Left ventricle myocardium inferior (tissue), 1 donor: ENCODE measurements at regions not wholly inside any gene's neighbourhood (a gene's known extent, or its start where the extent isn't known, plus 50 kb on each side); places are given as distances from the start of the nearest gene placed in this dataset.
"Not testable (repeated sequence)": the region's sequence is repeated elsewhere in the genome, so short reads cannot be mapped to it uniquely, and the experiment has no call there.

Source experiments
- DNase-seq: peaks from one replicate; pipeline ENCODE4 v3.0.0-alpha.2; 2020
- H3K27ac ChIP-seq: fragments of 200-600 bp; replicated peaks from 2 replicates; pipeline ENCODE4 v1.8.0; 2021
- H3K27me3 ChIP-seq: fragments of 200-600 bp; 2 replicates; pipeline ENCODE4 v1.8.0; 2021; ENCODE audit warnings: low read depth
- H3K36me3 ChIP-seq: fragments of 200-600 bp; 2 replicates; pipeline ENCODE4 v1.8.0; 2021
- H3K4me1 ChIP-seq: fragments of 200-600 bp; 2 replicates; pipeline ENCODE4 v1.8.0; 2021
- H3K4me3 ChIP-seq: fragments of 200-600 bp; 2 replicates; pipeline ENCODE4 v1.8.0; 2021; ENCODE audit warnings: mild to moderate bottlenecking, moderate library complexity
- H3K9me3 ChIP-seq: fragments of 200-600 bp; replicated peaks from 2 replicates; pipeline ENCODE4 v1.8.0; 2021
- CTCF ChIP-seq: fragments of 200-600 bp; IDR thresholded peaks from 2 replicates; pipeline ENCODE4 v1.8.0; 2021; ENCODE audit warnings: antibody characterized with exemption, mild to moderate bottlenecking, borderline replicate concordance
- intact Hi-C: fragments of 100-400 bp; cut with micrococcal nuclease; formaldehyde crosslinking; loops from one replicate; pipeline ENCODE4 v1.11.0; 2022
- donor health status: DM: no; HTN: yes; CAD: no; lungs with severe emphysema.

DNA sequence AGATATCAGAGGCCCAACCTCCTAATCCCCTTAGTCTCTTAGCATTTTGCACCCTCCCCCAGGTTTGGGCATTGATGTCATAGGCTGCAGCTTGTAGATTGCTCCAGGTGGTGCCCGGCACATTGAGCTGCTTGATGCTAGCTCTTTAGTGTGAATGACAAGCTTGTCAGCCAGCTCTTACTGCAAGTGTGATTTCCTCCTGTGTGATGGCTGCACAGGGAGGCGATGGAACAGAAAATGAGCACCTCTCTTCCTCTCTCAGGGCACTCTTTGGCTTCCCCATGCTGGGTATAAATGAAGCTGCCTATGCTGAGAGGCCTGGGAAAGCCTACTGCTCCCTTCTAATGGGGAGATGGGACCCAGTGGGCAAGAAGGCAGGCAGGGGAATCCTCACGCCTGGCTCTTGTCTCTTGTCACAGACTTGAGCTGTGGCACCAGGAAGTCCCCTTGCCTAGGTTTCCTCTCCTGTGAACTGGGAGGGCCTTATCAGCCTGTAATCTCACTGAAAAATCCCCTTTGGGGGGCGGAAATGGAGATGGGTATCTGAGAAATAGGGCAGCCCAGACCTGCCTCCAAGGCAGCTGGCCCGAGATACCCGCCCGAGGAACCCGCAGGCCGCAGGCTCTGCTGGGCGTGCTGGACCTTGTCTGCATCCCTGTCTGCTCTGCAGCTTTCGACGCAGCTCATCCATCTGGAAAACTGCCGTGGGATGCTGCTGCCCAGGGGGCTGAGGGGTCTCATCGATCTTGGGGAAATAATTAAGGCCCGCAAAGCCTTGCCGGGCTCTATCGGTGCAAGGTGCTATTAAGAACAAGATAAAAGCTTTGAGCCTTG is 163.5 kb upstream of the CXCR4 start:
- H3K36me3 ChIP-seq, result no peaks in the 10 kb centered on the region
- no peak overlapping the region for H3K4me3 ChIP-seq
- no peak overlapping the region for H3K27ac ChIP-seq
- intact Hi-C loops, result no loop called here
- H3K4me1 ChIP-seq, result no peaks in the 10 kb centered on the region
- no peak for TF ChIP-seq CTCF
- DNase-seq, result no peak
- no peaks in the 10 kb centered on the region for H3K9me3 ChIP-seq
- peaks cover 18% of the 10 kb centered on the region for H3K27me3 ChIP-seq

DNA sequence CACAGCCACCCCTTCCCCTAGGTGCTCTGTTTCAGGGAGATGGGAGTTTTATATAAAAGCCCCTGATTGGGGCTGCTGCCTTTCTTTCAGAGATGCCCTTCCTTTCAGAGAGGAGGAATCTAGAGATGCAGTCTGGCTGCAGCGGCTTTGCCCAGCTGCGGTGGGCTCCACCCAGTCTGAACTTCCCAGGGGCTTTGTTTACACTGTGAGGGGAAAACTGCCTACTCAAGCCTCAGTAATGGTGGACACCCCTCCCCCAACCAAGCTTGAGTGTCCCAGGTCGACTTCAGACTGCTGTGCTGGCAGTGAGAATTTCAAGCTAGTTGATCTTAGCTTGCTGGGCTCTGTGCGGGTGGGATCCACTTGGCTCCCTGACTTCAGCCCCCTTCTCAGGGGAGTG is 148.4 kb upstream of the CXCR4 start:
- Histone ChIP-seq H3K27me3 (peaks cover 26% of the 10 kb centered on the region), H3K9me3 (peaks cover 43% of the 10 kb centered on the region)
- H3K27ac ChIP-seq, H3K4me3 ChIP-seq, intact Hi-C loops, H3K4me1 ChIP-seq, DNase-seq, H3K36me3 ChIP-seq: not testable (repeated sequence)

DNA sequence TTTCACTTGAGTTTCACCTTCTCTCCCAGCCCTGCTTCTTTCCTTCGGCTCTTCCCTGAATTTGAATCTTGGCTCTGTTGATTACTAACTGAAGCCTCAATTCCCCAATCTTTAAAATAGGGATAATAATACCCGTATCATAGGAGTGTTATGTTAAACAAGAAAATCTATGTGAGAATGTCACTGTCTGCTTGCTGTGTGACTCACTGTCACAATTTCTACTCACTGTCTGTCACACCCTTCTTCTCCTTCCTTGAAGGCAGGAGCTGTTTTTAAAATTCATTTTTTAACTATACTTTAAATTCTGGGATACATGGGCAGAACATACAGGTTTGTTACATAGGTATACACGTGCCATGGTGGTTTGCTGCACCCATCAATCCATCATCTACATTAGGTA is 141.6 kb upstream of the CXCR4 start:
- Histone ChIP-seq H3K36me3 (no peaks in the 10 kb centered on the region), H3K27me3 (no peaks in the 10 kb centered on the region), H3K4me1 (no peaks in the 10 kb centered on the region), H3K27ac (no peak overlapping the region), H3K4me3 (no peak overlapping the region), H3K9me3 (peaks cover 12% of the 10 kb centered on the region)
- DNase-seq, result no peak
- intact Hi-C loops, result no loop called here
- TF ChIP-seq CTCF, result no peak

DNA sequence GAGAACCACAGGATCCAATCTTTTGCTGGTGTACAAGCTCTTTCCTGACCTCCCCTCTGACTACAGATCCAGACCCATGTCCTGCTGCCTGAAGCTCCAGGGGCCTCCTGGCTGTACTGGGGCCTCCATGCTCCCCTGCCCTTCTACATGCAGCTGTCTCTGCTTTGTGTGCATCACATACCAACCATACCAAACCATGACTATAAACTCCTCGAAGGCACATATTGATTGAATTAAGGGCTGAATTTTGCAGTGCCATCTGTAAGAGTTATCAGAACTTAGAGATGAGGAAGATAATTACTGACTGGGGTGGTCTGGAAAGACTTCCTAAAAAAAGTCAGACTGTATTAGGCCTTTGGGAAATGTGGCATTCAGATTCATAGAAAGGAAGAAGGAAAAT is 139.9 kb upstream of the CXCR4 start:
- H3K27ac ChIP-seq, result no peak overlapping the region
- no peaks in the 10 kb centered on the region for H3K9me3 ChIP-seq
- H3K36me3 ChIP-seq, result no peaks in the 10 kb centered on the region
- intact Hi-C loops, result no loop called here
- H3K27me3 ChIP-seq, result no peaks in the 10 kb centered on the region
- DNase-seq, result no peak
- no peaks in the 10 kb centered on the region for H3K4me1 ChIP-seq
- no peak for TF ChIP-seq CTCF
- no peak overlapping the region for H3K4me3 ChIP-seq

DNA sequence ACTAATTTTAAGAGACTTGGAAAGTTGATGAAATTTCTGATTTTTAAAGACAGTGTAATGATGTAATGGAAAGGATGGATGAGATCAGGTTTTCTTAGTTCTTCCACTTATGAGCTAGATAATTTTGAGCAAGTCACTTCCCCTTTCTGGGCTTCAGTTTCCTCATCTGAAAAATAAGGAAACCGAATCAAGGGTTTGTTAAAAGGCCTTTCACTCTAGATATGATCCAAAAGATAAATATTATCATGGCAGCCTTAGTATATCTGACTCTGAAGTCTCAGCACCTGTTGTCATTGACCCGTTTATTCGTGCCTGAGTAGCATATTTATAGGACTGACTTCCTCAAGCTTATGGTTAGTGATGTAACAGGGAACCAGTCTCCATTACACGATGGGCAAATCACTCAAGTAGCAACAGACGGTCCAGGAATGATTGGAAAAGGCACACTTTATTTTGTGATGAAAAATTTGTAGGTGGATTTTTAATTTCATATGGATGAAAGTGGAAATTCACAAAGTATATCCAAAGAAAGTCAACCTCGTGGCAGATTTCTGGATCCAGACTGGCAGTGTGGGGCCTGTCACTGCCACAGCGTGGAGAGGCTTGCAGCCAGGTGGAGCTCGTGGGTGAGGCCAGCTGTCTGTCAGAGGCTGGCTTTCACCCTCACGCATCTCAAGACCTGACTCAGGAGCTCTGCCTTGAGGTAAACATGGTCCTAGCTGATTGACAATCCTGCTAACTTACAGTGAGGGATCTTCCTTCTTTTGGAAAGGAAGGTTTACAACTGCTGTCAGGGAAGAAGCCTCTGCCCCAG is 137.9 kb upstream of the CXCR4 start:
- H3K27ac ChIP-seq, result no peak overlapping the region
- DNase-seq, result no peak
- no peaks in the 10 kb centered on the region for H3K36me3 ChIP-seq
- H3K4me1 ChIP-seq, result peaks cover 4% of the 10 kb centered on the region
- no peak overlapping the region for H3K4me3 ChIP-seq
- no peaks in the 10 kb centered on the region for H3K9me3 ChIP-seq
- intact Hi-C loops, result no loop called here
- H3K27me3 ChIP-seq, result no peaks in the 10 kb centered on the region
- no peak for TF ChIP-seq CTCF

DNA sequence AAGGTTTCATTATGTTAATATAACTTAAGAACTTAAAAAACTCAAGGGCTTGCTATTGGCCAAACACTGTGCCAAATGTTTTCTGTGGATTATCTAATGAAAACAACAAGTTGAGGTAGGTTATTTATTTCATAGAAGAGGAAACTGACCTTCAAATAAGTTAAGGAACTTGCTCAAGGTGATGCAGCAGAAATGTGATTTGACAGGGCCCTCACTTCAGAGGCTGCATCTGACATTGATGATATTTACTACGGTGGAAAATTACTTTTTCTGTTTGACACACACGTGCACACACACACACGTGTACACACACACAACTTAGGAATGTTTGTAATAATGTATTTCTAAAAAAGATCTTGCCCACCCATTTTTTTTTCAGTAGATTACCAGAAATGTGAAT is 137.2 kb upstream of the CXCR4 start:
- no peak overlapping the region for H3K4me3 ChIP-seq
- H3K4me1 ChIP-seq, result peaks cover 6% of the 10 kb centered on the region
- intact Hi-C loops, result no loop called here
- TF ChIP-seq CTCF, result no peak
- H3K27ac ChIP-seq, result no peak overlapping the region
- no peak for DNase-seq
- H3K27me3 ChIP-seq, result no peaks in the 10 kb centered on the region
- H3K9me3 ChIP-seq, result no peaks in the 10 kb centered on the region
- no peaks in the 10 kb centered on the region for H3K36me3 ChIP-seq
